HG03558 (cell line): ENCODE measurements at regions not wholly inside any gene's neighbourhood (a gene's known extent, or its start where the extent isn't known, plus 50 kb on each side); places are given as distances from the start of the nearest gene placed in this dataset.
"Not testable (repeated sequence)": the region's sequence is repeated elsewhere in the genome, so short reads cannot be mapped to it uniquely, and the experiment has no call there.

Experiments used
- ATAC-seq: cut with Tn5 transposase; IDR thresholded peaks from one replicate; pipeline ENCODE4 v1.9.1; 2021; ENCODE audit warnings: moderate number of reproducible peaks; ENCODE audit not compliant: unreplicated experiment; ENCODE audit errors: extremely low read depth

- no peak for ATAC-seq
Measured at GRCh38 chr5:100252944-100253343, 282.2 kb upstream of the FAM174A start.

GRCh38 chr5:100252037-100252436 lies 283.1 kb upstream of the FAM174A start:
- ATAC-seq, result no peak

GRCh38 chr5:100249884-100250269 lies 285.3 kb upstream of the FAM174A start:
- ATAC-seq, result no peak

GRCh38 chr5:100249211-100249883 lies 285.8 kb upstream of the FAM174A start:
- no peak for ATAC-seq

- no peak for ATAC-seq
Measured at GRCh38 chr5:100232736-100233135, 302.4 kb upstream of the FAM174A start.

- ATAC-seq, result no peak
Measured at GRCh38 chr5:100188778-100189177, 346.4 kb upstream of the FAM174A start.

GRCh38 chr5:100188339-100188738 lies 346.8 kb upstream of the FAM174A start:
- no peak for ATAC-seq

GRCh38 chr5:100186181-100186580 lies 349.0 kb upstream of the FAM174A start:
- no peak for ATAC-seq

- no peak for ATAC-seq
Measured at GRCh38 chr5:100182402-100182801, 352.8 kb upstream of the FAM174A start.

GRCh38 chr5:100175346-100175745 lies 359.8 kb upstream of the FAM174A start:
- no peak for ATAC-seq

- ATAC-seq, result peak; percentile 100
Measured at GRCh38 chr5:100165309-100165708, 369.9 kb upstream of the FAM174A start.

- no peak for ATAC-seq
Measured at GRCh38 chr5:100161868-100162267, 373.3 kb upstream of the FAM174A start.

GRCh38 chr5:100157066-100157465 lies 378.1 kb upstream of the FAM174A start:
- no peak for ATAC-seq

GRCh38 chr5:100148239-100148638 lies 386.9 kb upstream of the FAM174A start:
- no peak for ATAC-seq

- no peak for ATAC-seq
Measured at GRCh38 chr5:100142607-100143006, 392.6 kb upstream of the FAM174A start.

- ATAC-seq, result no peak
Measured at GRCh38 chr5:100131161-100131560, 404.0 kb upstream of the FAM174A start.

- ATAC-seq, result no peak
Measured at GRCh38 chr5:100130307-100130706, 404.9 kb upstream of the FAM174A start.

- ATAC-seq, result no peak
Measured at GRCh38 chr5:100119903-100120302, 415.3 kb upstream of the FAM174A start.

GRCh38 chr5:100110497-100110896 lies 424.7 kb upstream of the FAM174A start:
- no peak for ATAC-seq

- no peak for ATAC-seq
Measured at GRCh38 chr5:100108883-100109282, 426.3 kb upstream of the FAM174A start.

- ATAC-seq, result not testable (repeated sequence)
Measured at GRCh38 chr5:100103592-100104119, 431.5 kb upstream of the FAM174A start.

- ATAC-seq, result not testable (repeated sequence)
Measured at GRCh38 chr5:100101466-100101865, 433.7 kb upstream of the FAM174A start.
